ENCODE measurements at regions not wholly inside any gene's neighbourhood (a gene's known extent, or its start where the extent isn't known, plus 50 kb on each side); places are given as distances from the start of the nearest gene placed in this dataset.

DNA sequence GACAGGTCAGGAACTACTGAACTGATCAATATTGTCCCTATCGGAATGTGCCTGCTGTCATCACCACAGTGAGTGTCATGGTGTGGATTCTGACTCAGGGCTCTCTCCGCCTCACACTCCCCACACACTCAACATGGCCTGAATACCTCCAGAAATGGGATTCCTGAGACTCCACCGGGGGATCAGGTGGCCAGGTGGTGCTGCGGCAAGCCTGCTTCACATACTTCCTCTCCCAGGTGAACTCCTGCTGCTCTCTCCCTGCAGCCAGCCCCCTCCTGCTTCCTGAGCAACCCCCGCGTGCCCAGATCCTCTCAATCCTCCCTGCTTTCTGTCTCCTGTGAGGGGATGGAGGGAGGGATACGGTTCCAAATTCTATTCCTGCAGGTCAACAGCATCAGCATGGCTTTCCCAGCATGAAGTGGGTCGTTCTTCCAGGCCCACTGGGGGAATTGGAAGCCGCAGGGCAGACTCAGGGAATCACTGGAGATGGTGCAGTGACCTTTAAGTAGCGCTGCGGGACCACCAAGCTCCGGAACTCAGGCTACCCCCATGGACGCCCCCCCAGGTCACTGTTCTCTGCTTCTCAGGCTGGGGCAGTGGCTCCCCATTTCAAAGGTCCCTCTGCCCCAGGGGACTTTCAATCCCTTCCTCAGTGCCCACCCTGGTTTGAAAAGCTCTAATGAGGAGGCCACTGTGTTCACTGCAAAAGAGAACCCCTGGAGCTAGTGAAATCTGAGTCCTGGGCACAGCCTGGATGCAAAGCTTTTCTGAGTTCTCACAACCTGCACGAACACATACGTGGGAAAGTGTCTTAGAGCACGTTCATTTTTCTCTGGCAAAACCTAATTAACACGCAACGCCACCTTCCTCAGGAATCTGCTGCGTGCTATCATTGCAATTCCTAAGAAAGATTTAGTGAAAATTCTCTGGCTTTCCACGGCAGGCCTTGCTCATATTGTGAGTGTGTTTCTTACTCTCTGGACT, 168.4 kb downstream of the ZFP36L2 start:
- Mint-ChIP-seq H3K27me3 (no peaks in the 10 kb centered on the region), H3K27ac (peak overlapping the region; percentile 84 to 92), H3K4me1 (ENCODE audit: low read depth in 2 of 2) (peaks cover 19 to 25% of the 10 kb centered on the region in 2 donors), H3K4me3 (peak overlapping the region; percentile 53 to 59), H3K36me3 (ENCODE audit: insufficient read depth) (peaks cover 9% of the 10 kb centered on the region), H3K9me3 (no peaks in the 10 kb centered on the region)
- DNase-seq (no peak), ATAC-seq (replicated peaks) (no peak)

DNA sequence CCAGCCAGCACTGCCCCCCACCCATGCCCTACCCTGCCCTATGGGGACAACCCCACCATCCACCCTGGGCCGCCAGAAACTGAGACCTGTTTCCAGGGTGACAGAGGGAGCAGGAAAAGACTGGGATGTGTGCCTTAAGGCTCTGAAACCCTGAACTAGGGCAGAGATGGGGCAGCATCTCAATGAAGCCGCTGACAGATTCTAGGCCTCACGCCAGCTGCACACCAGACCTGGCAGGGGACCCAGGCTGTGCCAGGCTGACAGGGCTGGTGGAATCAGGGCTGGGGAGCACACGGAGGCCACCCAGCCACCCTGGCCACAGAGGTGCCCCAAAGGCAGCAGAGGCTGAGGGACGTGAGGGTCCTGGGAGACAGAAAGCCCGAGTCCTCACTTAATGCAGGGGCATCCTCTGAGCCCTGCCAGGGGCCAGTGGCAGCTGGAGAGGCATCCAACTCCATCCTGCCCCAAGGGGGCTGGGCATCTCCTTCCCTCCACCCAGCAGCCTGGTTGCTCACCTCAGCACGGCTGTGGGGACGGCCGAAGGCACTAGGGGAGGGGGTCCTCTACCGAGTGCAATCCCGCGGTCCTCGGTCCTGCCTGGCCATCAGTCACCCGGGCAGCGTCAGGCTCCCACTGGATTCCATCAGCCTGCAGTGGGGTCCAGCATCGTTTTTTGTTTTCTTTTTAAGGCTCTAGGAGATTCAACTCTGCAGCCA, 169.2 kb downstream of the ZFP36L2 start:
- H3K4me1 Mint-ChIP-seq (ENCODE audit: low read depth in 2 of 2) = peaks cover 19 to 26% of the 10 kb centered on the region in 2 donors
- H3K27me3 Mint-ChIP-seq = no peaks in the 10 kb centered on the region
- H3K36me3 Mint-ChIP-seq (ENCODE audit: insufficient read depth) = peaks cover 9% of the 10 kb centered on the region
- DNase-seq (no peak), ATAC-seq (replicated peaks) (no peak)
- no peak overlapping the region for H3K4me3 Mint-ChIP-seq
- no peaks in the 10 kb centered on the region for H3K9me3 Mint-ChIP-seq
- H3K27ac Mint-ChIP-seq = no peak overlapping the region

DNA sequence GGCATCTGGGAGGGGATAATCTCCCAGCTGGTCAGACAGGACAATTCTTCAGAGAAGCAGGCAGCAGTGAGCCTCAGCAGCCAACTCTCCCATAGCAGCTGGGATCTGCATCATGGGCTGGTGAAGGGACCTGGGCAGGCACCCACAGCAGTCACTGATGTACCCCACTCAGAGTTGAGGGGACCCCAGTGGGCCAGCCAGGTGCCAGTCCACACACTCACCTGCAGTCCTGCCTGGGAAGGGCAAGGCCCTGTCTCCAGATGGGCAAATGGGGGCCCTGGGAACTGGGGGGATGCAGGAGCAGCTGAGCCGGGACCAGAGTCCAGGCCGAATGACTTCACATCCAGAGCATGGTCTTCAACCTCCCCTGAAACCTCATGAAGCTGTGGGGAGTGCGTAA, 170.4 kb downstream of the ZFP36L2 start:
- Mint-ChIP-seq H3K27ac (no peak overlapping the region), H3K4me1 (ENCODE audit: low read depth in 2 of 2) (peaks cover 22 to 32% of the 10 kb centered on the region in 2 donors), H3K36me3 (ENCODE audit: insufficient read depth) (peaks cover 9% of the 10 kb centered on the region), H3K4me3 (no peak overlapping the region), H3K9me3 (no peaks in the 10 kb centered on the region), H3K27me3 (no peaks in the 10 kb centered on the region)
- ATAC-seq (replicated peaks) (no peak), DNase-seq (no peak)

DNA sequence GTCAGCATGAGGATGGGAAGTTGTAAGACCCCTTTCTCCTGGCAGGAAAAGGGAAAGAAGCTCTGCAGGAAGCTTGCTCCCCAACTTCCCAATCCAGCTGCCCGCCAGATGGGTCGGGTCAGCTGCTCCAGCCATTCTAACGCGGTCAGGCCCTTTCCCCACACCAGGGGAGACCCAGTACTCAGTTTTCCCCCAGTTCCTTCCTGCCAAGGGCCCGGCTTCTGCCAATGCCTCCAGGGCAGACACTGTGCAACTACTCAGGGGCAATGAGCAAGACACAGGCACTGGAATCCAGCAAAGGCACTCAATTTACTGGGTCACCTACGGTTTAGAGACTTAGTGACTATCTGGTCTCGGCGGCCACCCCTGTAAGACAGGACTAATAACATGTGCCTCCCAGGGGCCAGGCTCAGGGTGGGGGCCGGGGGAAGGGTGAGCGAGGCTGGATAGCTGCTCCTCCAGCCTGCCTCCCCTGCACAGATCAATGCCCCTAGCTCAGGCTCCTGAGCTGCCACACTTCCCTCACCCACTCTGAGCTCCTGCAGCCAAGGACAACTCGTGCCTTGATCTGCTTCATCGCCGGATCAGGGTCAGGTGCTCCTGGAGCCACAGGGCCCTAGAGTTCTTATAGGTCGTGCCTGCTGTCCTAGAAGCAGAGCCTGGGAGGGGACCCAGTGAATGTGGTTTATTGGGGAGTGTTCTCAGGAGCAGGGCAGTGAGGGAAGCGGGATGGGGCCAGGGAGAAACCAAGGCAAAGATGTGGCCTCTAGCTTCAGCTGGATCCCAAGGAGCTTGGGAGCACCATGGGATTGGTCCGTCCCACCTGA, 171.1 kb downstream of the ZFP36L2 start:
- H3K27me3 Mint-ChIP-seq = no peaks in the 10 kb centered on the region
- no peak for ATAC-seq (replicated peaks)
- H3K27ac Mint-ChIP-seq = no peak overlapping the region
- H3K9me3 Mint-ChIP-seq = no peaks in the 10 kb centered on the region
- peaks cover 9% of the 10 kb centered on the region for H3K36me3 Mint-ChIP-seq (ENCODE audit: insufficient read depth)
- peaks cover 24 to 30% of the 10 kb centered on the region in 2 donors for H3K4me1 Mint-ChIP-seq (ENCODE audit: low read depth in 2 of 2)
- no peak for DNase-seq
- no peak overlapping the region for H3K4me3 Mint-ChIP-seq

DNA sequence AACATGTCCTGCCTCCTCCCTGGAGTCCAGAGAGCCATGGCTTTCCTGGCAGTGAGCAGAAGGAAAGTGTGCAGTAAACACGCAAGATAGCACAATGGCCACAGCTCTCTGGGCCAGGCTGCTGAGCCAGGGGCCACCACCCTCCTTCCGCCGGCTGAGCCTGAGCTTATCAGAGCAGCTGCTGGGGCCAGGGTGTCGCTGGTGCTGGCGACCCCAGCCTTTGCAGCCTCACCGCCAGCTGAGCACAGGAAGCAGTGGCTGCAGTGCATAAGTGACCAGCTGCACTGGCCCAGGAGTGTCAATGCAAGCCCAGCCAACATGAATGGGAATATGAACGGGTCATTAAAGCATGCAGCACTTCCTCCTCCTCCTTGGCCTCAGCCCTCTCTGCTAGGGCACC, 172.0 kb downstream of the ZFP36L2 start:
- H3K4me3 Mint-ChIP-seq = no peak overlapping the region
- DNase-seq (no peak), ATAC-seq (replicated peaks) (no peak)
- H3K4me1 Mint-ChIP-seq (ENCODE audit: low read depth in 2 of 2) = peaks cover 20 to 22% of the 10 kb centered on the region in 2 donors
- H3K27ac Mint-ChIP-seq = no peak overlapping the region
- peaks cover 8% of the 10 kb centered on the region for H3K36me3 Mint-ChIP-seq (ENCODE audit: insufficient read depth)
- no peaks in the 10 kb centered on the region for H3K9me3 Mint-ChIP-seq
- H3K27me3 Mint-ChIP-seq = no peaks in the 10 kb centered on the region

DNA sequence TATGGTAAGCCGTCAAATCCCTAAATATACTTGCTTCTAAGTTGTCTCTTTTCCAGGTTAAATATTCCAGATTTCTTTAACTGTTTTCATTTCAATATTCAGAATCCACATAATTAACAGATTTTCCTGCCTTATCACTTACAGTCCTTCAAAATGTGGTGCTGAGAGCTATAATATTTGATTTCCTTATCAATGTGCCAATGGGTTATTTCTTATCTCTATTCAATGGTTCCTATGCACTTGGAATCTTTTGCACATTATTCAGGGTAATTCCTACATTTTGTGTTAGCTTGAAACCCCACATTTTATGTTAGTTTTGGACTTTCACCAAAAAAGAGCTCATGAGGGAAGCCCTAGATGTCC, 173.5 kb downstream of the ZFP36L2 start:
- Mint-ChIP-seq H3K9me3 (no peaks in the 10 kb centered on the region), H3K4me3 (no peak overlapping the region), H3K27me3 (no peaks in the 10 kb centered on the region)

DNA sequence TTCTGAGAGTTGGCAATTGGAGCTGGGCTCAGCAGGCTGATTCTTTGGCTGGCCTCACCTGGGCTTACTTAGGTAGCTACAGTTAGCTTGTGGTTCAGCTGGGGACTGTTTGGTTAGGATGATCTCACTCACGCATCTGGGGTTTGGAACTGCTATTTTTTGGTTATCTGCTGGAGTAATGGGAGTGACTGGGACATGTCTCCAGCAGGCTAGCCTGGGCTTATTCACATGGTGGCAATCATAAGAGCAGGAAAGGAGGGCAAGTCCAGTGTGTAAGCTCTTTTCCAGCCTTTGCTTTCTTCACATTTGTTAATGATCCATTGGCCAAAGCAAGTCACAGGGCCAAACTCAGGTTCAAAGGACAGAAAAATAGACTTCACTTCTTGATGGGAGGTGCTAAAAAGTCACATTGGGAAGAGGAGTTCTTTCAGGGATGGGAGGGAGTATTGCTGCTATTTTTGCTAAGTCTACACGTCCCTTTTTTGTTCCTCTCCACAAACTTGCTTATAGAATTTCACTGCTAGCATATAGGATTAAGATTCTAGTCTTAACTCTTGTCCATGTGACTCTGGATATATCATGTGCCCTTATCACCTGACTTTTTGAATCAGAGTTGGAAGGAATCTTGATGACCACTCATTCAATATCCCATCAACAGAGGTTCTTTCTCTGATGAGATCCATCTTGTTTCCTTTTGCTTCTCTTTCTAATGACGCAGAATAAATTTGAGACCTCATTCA, 174.0 kb downstream of the ZFP36L2 start:
- Mint-ChIP-seq H3K36me3 (ENCODE audit: insufficient read depth) (no peaks in the 10 kb centered on the region), H3K27ac (no peak overlapping the region), H3K9me3 (no peaks in the 10 kb centered on the region), H3K27me3 (no peaks in the 10 kb centered on the region), H3K4me1 (ENCODE audit: low read depth in 2 of 2) (peaks cover 11 to 18% of the 10 kb centered on the region in 2 donors), H3K4me3 (no peak overlapping the region)
- DNase-seq (no peak), ATAC-seq (replicated peaks) (no peak)

More for the DNA sequence above, 173.5 kb downstream of the ZFP36L2 start:
- Mint-ChIP-seq H3K36me3 (ENCODE audit: insufficient read depth) (peaks cover 3% of the 10 kb centered on the region), H3K27ac (no peak overlapping the region), H3K4me1 (ENCODE audit: low read depth in 2 of 2) (peaks cover 11 to 15% of the 10 kb centered on the region in 2 donors)
- DNase-seq = no peak
- no peak for ATAC-seq (replicated peaks)

DNA sequence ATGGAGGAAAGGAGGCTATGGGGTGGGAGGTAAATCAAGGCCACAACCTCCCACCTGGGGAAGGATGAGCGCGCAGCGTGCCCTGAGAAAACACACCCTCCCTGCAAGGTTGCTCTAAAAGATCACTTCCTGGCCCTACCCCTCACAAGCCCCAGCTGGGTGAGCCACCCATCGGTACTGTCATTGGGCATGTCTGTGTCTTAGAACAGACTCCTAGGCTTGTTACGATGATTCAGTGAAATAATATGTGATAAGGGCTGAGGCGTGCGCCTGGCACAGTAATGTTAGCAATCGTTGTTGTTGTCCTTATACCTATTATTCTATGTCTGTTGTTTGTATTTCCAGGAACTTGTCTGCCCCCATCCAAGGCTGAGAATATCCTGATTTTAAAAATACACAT, 175.1 kb downstream of the ZFP36L2 start:
- no peaks in the 10 kb centered on the region for H3K9me3 Mint-ChIP-seq
- peaks cover 5% of the 10 kb centered on the region for H3K36me3 Mint-ChIP-seq (ENCODE audit: insufficient read depth)
- H3K27ac Mint-ChIP-seq = peak overlapping the region in 1 of 2 donors; percentile 82
- no peak for ATAC-seq (replicated peaks)
- no peak overlapping the region for H3K4me3 Mint-ChIP-seq
- no peak for DNase-seq
- no peaks in the 10 kb centered on the region for H3K27me3 Mint-ChIP-seq
- peaks cover 11 to 19% of the 10 kb centered on the region in 2 donors for H3K4me1 Mint-ChIP-seq (ENCODE audit: low read depth in 2 of 2)

DNA sequence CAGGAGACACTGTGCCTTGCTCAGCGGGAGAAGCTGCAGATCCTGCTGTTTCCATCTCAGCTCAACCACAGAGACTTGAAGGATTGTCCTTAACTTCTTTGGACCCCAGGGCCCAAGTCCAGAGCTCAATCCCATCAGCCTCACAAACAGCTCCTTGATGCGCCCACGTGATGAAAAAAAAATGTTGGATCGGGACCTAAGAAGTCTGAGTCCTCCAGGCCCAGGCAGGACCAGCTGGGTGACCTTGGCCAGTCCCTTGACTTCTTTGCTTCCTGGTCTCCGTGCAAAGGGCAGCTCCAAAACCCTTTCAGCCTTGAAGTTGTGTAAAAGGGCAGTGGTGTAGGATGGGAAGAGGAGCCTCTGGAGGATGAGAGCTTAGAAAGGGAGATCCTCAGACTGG, 175.5 kb downstream of the ZFP36L2 start:
- no peaks in the 10 kb centered on the region for H3K27me3 Mint-ChIP-seq
- H3K4me3 Mint-ChIP-seq = no peak overlapping the region
- H3K4me1 Mint-ChIP-seq (ENCODE audit: low read depth in 2 of 2) = peaks cover 11 to 19% of the 10 kb centered on the region in 2 donors

DNA sequence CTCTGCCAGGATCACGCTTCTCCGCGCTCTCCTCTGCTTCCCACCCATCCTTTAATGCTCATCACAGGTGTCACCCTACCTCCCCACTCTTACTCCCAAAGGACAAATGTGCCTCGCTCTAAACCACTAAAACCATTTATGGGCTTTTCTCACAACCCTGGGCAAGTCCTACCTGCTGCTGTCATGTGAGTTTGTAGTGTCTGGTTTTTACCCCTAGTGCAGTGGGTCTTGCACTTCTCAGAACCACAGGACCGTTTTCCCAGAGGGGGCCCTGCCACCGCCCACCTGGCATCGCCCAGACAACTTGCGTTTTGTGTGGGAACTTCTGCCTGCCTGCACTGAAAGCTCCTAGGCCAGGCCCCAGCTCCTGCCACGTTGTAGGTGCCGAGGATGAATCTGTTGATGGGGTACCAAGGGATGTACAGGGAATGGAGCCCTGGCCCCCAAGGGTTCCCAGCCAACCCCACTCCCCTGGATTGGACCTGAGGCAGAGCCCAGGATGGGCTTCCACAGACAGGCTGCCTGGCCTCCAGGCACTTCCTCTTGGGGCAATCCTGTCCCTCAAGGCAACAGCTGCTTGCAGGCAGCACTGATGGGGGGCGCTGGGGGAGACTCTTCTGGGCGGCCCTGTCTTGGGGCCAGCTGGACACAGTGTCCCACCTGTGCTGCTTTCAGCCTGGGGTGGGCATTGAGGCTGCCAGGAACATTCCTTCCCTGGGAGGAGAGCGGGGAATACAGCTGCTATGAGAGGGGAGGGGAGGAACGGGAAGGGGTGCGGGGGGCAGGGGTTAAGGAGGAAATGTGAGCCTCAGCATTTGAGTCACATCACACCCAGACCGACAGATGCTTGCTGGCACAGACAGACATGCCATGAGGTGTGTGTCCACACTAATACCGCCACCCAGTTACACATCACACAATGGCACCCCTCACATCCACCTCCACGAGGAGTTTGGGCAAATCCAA, 176.3 kb downstream of the ZFP36L2 start:
- H3K36me3 Mint-ChIP-seq (ENCODE audit: insufficient read depth) = peaks cover 5% of the 10 kb centered on the region
- DNase-seq (no peak), ATAC-seq (replicated peaks) (no peak)
- no peaks in the 10 kb centered on the region for H3K9me3 Mint-ChIP-seq
- no peaks in the 10 kb centered on the region for H3K27me3 Mint-ChIP-seq
- peaks cover 11 to 19% of the 10 kb centered on the region in 2 donors for H3K4me1 Mint-ChIP-seq (ENCODE audit: low read depth in 2 of 2)
- no peak overlapping the region for H3K27ac Mint-ChIP-seq
- no peak overlapping the region for H3K4me3 Mint-ChIP-seq

More for the DNA sequence above, 175.5 kb downstream of the ZFP36L2 start:
- peaks cover 5% of the 10 kb centered on the region for H3K36me3 Mint-ChIP-seq (ENCODE audit: insufficient read depth)
- H3K9me3 Mint-ChIP-seq = no peaks in the 10 kb centered on the region
- DNase-seq (no peak), ATAC-seq (replicated peaks) (no peak)
- H3K27ac Mint-ChIP-seq = peak overlapping the region in 1 of 2 donors; percentile 82

DNA sequence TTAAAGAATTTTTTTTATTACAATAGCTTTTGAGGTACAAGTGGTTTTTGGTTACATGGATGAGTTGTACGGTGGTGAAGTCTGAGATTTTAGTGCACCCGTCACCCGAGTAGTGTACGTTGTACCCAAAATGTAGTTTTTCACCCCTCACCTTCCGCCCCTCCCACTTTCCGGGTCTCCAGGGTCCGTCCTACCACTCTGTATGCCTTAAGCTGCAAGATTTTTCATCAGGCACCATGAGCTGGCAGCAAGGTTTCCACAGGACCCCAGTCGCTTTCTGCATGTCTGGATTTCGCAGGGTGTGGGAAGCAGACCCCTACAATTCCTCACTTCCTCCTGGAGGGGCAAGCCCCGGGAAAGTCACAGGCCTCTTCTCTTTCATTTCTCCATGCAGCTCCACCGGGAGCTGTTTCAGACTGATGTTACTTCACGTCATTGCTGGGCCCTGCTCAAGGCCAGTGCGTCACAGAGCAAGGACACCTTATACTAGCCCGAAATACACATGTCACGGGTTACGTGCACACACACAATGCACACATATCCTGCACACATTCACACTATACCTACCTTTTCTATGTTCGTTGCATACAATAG, 179.1 kb downstream of the ZFP36L2 start:
- Mint-ChIP-seq H3K9me3 (no peaks in the 10 kb centered on the region), H3K4me3 (peak overlapping the region in 1 of 2 donors; percentile 4), H3K36me3 (ENCODE audit: insufficient read depth) (peaks cover 5% of the 10 kb centered on the region), H3K4me1 (ENCODE audit: low read depth in 2 of 2) (peaks cover 11 to 19% of the 10 kb centered on the region in 2 donors), H3K27ac (no peak overlapping the region), H3K27me3 (no peaks in the 10 kb centered on the region)
- DNase-seq (no peak), ATAC-seq (replicated peaks) (no peak)

Data from effector memory CD8-positive, alpha-beta T cell (primary cell).